Gastrocnemius medialis (tissue), 4 donors: ENCODE measurements at regions not wholly inside any gene's neighbourhood (a gene's known extent, or its start where the extent isn't known, plus 50 kb on each side); places are given as distances from the start of the nearest gene placed in this dataset.

Source experiments
- ATAC-seq, 2 donors: fragments of 150-250 bp; one replicate each; pipeline ENCODE4 v1.9.1; 2016
- DNase-seq, 2 donors: peaks; one replicate each; pipeline ENCODE4 v3.0.0-alpha.2; 2019
- H3K27ac ChIP-seq, 4 donors: fragments of 200-600 bp; sonication (generic); 1 replicate in 1 of 4; 2 replicates in 3 of 4; pipeline ENCODE4 v1.5.1; 2016 to 2018; ENCODE audit warnings: mild to moderate bottlenecking in 2 of 4, moderate library complexity in 1 of 4
- H3K27me3 ChIP-seq, 3 donors: fragments of 200-600 bp; sonication (generic) in 2 of 3; 1 replicate in 1 of 3; 2 replicates in 2 of 3; pipeline versions ENCODE4 v1.5.1 to v1.6.0; 2016 to 2019; ENCODE audit warnings: mild to moderate bottlenecking in 1 of 3, moderate library complexity in 1 of 3
- H3K36me3 ChIP-seq, 2 donors: fragments of 200-600 bp; sonication (generic) in 1 of 2; one replicate each; pipeline ENCODE4 v1.5.1; 2017 to 2018
- H3K4me1 ChIP-seq, 2 donors: fragments of 200-600 bp; sonication (generic) in 1 of 2; one replicate each; pipeline ENCODE4 v1.5.1; 2016 to 2017; ENCODE audit warnings: mild to moderate bottlenecking in 2 of 2
- H3K4me3 ChIP-seq, 4 donors: fragments of 200-600 bp; sonication (generic) in 3 of 4; 1 replicate in 1 of 4; 2 replicates in 3 of 4; pipeline ENCODE4 v1.5.1; 2016 to 2019; ENCODE audit warnings: mild to moderate bottlenecking in 2 of 4
- H3K9me3 ChIP-seq, 3 donors: fragments of 200-600 bp; sonication (generic) in 2 of 3; 1 replicate in 1 of 3; 2 replicates in 2 of 3; pipeline ENCODE4 v1.5.1; 2016 to 2019
- CTCF ChIP-seq, 5 experiments: fragments of 450-650 bp in 3 of 5; fragments of 200-600 bp in 2 of 5; sonication (generic) in 2 of 5; IDR thresholded peaks in 4 of 5; conservative IDR thresholded peaks in 1 of 5; 1 replicate in 4 of 5; 2 replicates in 1 of 5; pipeline ENCODE4 v1.5.1; 2016 to 2019; ENCODE audit warnings: antibody characterized with exemption in 5 of 5, mild to moderate bottlenecking in 3 of 5, moderate library complexity in 3 of 5
- POLR2A ChIP-seq, 2 donors: fragments of 450-650 bp; IDR thresholded peaks; one replicate each; pipeline ENCODE4 v1.6.1; 2017; ENCODE audit warnings: antibody characterized with exemption in 2 of 2, mild to moderate bottlenecking in 2 of 2, moderate library complexity in 2 of 2
- in situ Hi-C, 4 donors: fragments of 200-750 bp; cut with MboI; loops; one replicate each; pipeline versions ENCODE4 v1.15.0 to v1.8.0; 2017; ENCODE audit warnings: low sequenced_read_pairs in 4 of 4
- intact Hi-C: fragments of 100-400 bp; cut with DNase I; formaldehyde crosslinking; loops from one replicate; pipeline ENCODE4 v1.15.1; 2023; ENCODE audit warnings: low total_unique reads

- in situ Hi-C loops (no loop called here), intact Hi-C loops (no loop called here)
- TF ChIP-seq POLR2A (IDR thresholded peaks at IDR 0.05) (no peak), CTCF (IDR thresholded peaks at IDR 0.05 in 4 of 5, conservative IDR thresholded peaks at IDR 0.05 in 1 of 5) (no peak)
- Histone ChIP-seq H3K9me3 (no peaks in the 10 kb centered on the region), H3K27ac (no peak overlapping the region), H3K4me3 (no peak overlapping the region), H3K27me3 (no peaks in the 10 kb centered on the region), H3K4me1 (no peaks in the 10 kb centered on the region), H3K36me3 (no peaks in the 10 kb centered on the region)
- ATAC-seq (no peak), DNase-seq (no peak)
Measured at GRCh38 chr10:61059636-61060035, 115.7 kb upstream of the RHOBTB1 start.

- TF ChIP-seq CTCF (IDR thresholded peaks at IDR 0.05 in 4 of 5, conservative IDR thresholded peaks at IDR 0.05 in 1 of 5), result no peak
- no peak for TF ChIP-seq POLR2A (IDR thresholded peaks at IDR 0.05)
- in situ Hi-C loops, result no loop called here
Measured at GRCh38 chr10:61052469-61053205, 108.7 kb upstream of the RHOBTB1 start.

GRCh38 chr10:61051344-61051743, 107.4 kb upstream of the RHOBTB1 start:
- no peak for TF ChIP-seq POLR2A (IDR thresholded peaks at IDR 0.05)
- TF ChIP-seq CTCF (IDR thresholded peaks at IDR 0.05 in 4 of 5, conservative IDR thresholded peaks at IDR 0.05 in 1 of 5), result no peak
- DNase-seq (no peak), ATAC-seq (no peak)
- in situ Hi-C loops (no loop called here), intact Hi-C loops (no loop called here)
- no peaks in the 10 kb centered on the region for H3K4me1 ChIP-seq
- H3K4me3 ChIP-seq, result no peak overlapping the region
- H3K27ac ChIP-seq, result no peak overlapping the region
- no peaks in the 10 kb centered on the region for H3K27me3 ChIP-seq
- H3K36me3 ChIP-seq, result no peaks in the 10 kb centered on the region
- no peaks in the 10 kb centered on the region for H3K9me3 ChIP-seq

More at GRCh38 chr10:61052469-61053205, 108.7 kb upstream of the RHOBTB1 start:
- no peaks in the 10 kb centered on the region for H3K4me1 ChIP-seq
- H3K36me3 ChIP-seq, result no peaks in the 10 kb centered on the region
- ATAC-seq (no peak), DNase-seq (no peak)
- H3K27me3 ChIP-seq, result no peaks in the 10 kb centered on the region
- no peak overlapping the region for H3K4me3 ChIP-seq
- no peak overlapping the region for H3K27ac ChIP-seq
- intact Hi-C loops, result no loop called here
- no peaks in the 10 kb centered on the region for H3K9me3 ChIP-seq

- intact Hi-C loops, result no loop called here
- in situ Hi-C loops, result no loop called here
- Histone ChIP-seq H3K9me3 (no peaks in the 10 kb centered on the region), H3K27me3 (no peaks in the 10 kb centered on the region), H3K36me3 (no peaks in the 10 kb centered on the region), H3K4me1 (no peaks in the 10 kb centered on the region), H3K4me3 (no peak overlapping the region), H3K27ac (no peak overlapping the region)
- TF ChIP-seq CTCF (IDR thresholded peaks at IDR 0.05 in 4 of 5, conservative IDR thresholded peaks at IDR 0.05 in 1 of 5), result no peak
- TF ChIP-seq POLR2A (IDR thresholded peaks at IDR 0.05), result no peak
- ATAC-seq (no peak), DNase-seq (no peak)
Measured at GRCh38 chr10:61050120-61050745, 106.2 kb upstream of the RHOBTB1 start.
